K562 (cell line): ENCODE measurements at regions not wholly inside any gene's neighbourhood (a gene's known extent, or its start where the extent isn't known, plus 50 kb on each side); places are given as distances from the start of the nearest gene placed in this dataset.

Experiments
- ATAC-seq: fragments of 200-7000 bp; cut with Tn5 transposase; 3 replicates; pipeline ENCODE4 v1.9.1; 2020; ENCODE audit warnings: moderate library complexity
- BruUV-seq: library from RNA; stranded (reverse); fragments of 400-500 nt; replicated peaks from 2 replicates; lab custom pipeline; 2021; lab: Mats Ljungman, UMichigan
- CTCF ChIA-PET: fragments of 300-600 bp; formaldehyde crosslinking; extraction: SDS; loops from one replicate; lab custom pipeline; 2021; ENCODE audit warnings: low intra/inter-chr PET ratio; lab: Yijun Ruan, JAX
- POLR2A ChIA-PET: fragments of 300-600, 350-650 bp; sonication (Branson Sonifier 250); formaldehyde crosslinking; extraction: SDS; loops from one replicate; lab custom pipeline; 2021; ENCODE audit warnings: antibody characterized with exemption, inconsistent platforms; lab: Yijun Ruan, JAX
- DNase-seq, 4 experiments: peaks; one replicate each; pipeline versions ENCODE4 v3.0.0 to v3.0.0-alpha.2; 2011 to 2018; ENCODE audit warnings: low spot score in 3 of 4, mixed read lengths in 3 of 4; ENCODE audit errors: extremely low read depth in 1 of 4
- FAIRE-seq: peaks from 2 replicates; lab custom pipeline; 2011; peaks lifted over from hg19 to GRCh38; lab: Jason Lieb, UNC
- H2AFZ ChIP-seq: 2 replicates; pipeline ENCODE4 v1.6.0; 2011; ENCODE audit warnings: low read depth, low read length, control low read depth, inconsistent platforms
- H3K27ac ChIP-seq: fragments of 200-600 bp; 3 replicates; pipeline ENCODE4 v1.8.0; 2011; ENCODE audit warnings: low read depth, mild to moderate bottlenecking, control low read depth, inconsistent platforms, low read length, moderate library complexity, mixed read lengths; ENCODE audit errors: extremely low read depth
- H3K27me3 ChIP-seq, 2 experiments: fragments of 300-600 bp in 1 of 2; 2 replicates in 1 of 2; 3 replicates in 1 of 2; pipeline versions ENCODE4 v1.6.0 to v1.8.0; 2011; ENCODE audit warnings: inconsistent platforms in 2 of 2, low read length in 2 of 2, mild to moderate bottlenecking in 1 of 2, mixed read lengths in 1 of 2, moderate library complexity in 1 of 2; ENCODE audit not compliant: control insufficient read depth in 2 of 2, insufficient read depth in 2 of 2
- H3K36me3 ChIP-seq: fragments of 300-600 bp; 3 replicates; pipeline ENCODE4 v1.8.0; 2011; ENCODE audit warnings: mild to moderate bottlenecking, low read length, inconsistent platforms; ENCODE audit not compliant: control insufficient read depth, insufficient read depth
- H3K4me1 ChIP-seq, 2 experiments: fragments of 200-600 bp in 1 of 2; replicated peaks in 1 of 2; 2 replicates in 1 of 2; 3 replicates in 1 of 2; pipeline versions ENCODE4 v1.5.1 to v1.8.0; 2011; ENCODE audit warnings: inconsistent platforms in 2 of 2, low read length in 2 of 2, mild to moderate bottlenecking in 1 of 2, mixed read lengths in 1 of 2, moderate library complexity in 1 of 2; ENCODE audit not compliant: control insufficient read depth in 2 of 2, insufficient read depth in 2 of 2
- H3K4me2 ChIP-seq: 2 replicates; pipeline ENCODE4 v1.6.1; 2011; ENCODE audit warnings: low read length, control low read depth, inconsistent platforms, mixed read lengths; ENCODE audit not compliant: insufficient read depth
- H3K4me3 ChIP-seq: fragments of 200-600 bp; sonication (generic), shearing (Covaris generic); 2 replicates; pipeline ENCODE4 v1.5.1; 2016; ENCODE audit warnings: control low read depth, inconsistent platforms
- H3K79me2 ChIP-seq: fragments of 200-600 bp; 3 replicates; pipeline ENCODE4 v1.8.0; 2011; ENCODE audit warnings: low read length, inconsistent platforms; ENCODE audit not compliant: control insufficient read depth, insufficient read depth
- H3K9ac ChIP-seq, 2 experiments: 2 replicates each; pipeline versions ENCODE4 v1.6.0 to v1.6.1; 2011; ENCODE audit warnings: low read depth in 2 of 2, low read length in 2 of 2, control low read depth in 1 of 2, inconsistent platforms in 1 of 2, mild to moderate bottlenecking in 1 of 2, mixed read lengths in 1 of 2; ENCODE audit not compliant: insufficient read depth in 1 of 2
- H3K9me1 ChIP-seq: one replicate; pipeline ENCODE4 v1.6.0; 2011; ENCODE audit warnings: inconsistent platforms, mild to moderate bottlenecking, low read length, moderate library complexity; ENCODE audit not compliant: control insufficient read depth, insufficient read depth
- H3K9me3 ChIP-seq: replicated peaks from 2 replicates; pipeline ENCODE4 v1.5.1; 2011; ENCODE audit warnings: low read depth, low read length, inconsistent platforms; ENCODE audit not compliant: control insufficient read depth, insufficient read depth
- H4K20me1 ChIP-seq: replicated peaks from 2 replicates; pipeline ENCODE4 v1.6.1; 2011; ENCODE audit warnings: low read length, inconsistent platforms, mixed read lengths; ENCODE audit not compliant: control insufficient read depth, insufficient read depth
- CEBPG ChIP-seq, 3 experiments: fragments of 200-800 bp in 1 of 3; sonication (Bioruptor generic) in 1 of 3; sonication (generic) in 1 of 3; formaldehyde crosslinking in 1 of 3; IDR thresholded peaks in 2 of 3; conservative IDR thresholded peaks in 1 of 3; 2 replicates each; pipeline versions ENCODE4 v1.6.1 to v1.8.0; 2016 to 2022; ENCODE audit warnings: missing compliant biosample characterization in 2 of 3, missing genetic modification characterization in 2 of 3, mild to moderate bottlenecking in 1 of 3, missing genetic modification reagents in 1 of 3
- DMBX1 ChIP-seq: fragments of 250-450 bp; sonication (Bioruptor Pico); IDR thresholded peaks from 2 replicates; pipeline ENCODE4 v1.8.0; 2022; ENCODE audit warnings: inconsistent platforms, mild to moderate bottlenecking, moderate library complexity, borderline replicate concordance
- E2F8 ChIP-seq: fragments of 450-650 bp; IDR thresholded peaks from 2 replicates; pipeline ENCODE4 v1.7.1; 2018; ENCODE audit warnings: mild to moderate bottlenecking, low read depth; ENCODE audit not compliant: partially characterized antibody
- FUS ChIP-seq: fragments of 200-400 bp; formaldehyde crosslinking; optimal IDR thresholded peaks from 2 replicates; pipeline ENCODE3; 2017; ENCODE audit warnings: low read depth, low read length
- KLF10 ChIP-seq: fragments of 250-450 bp; sonication (Bioruptor Pico); IDR thresholded peaks from 2 replicates; pipeline ENCODE4 v1.6.1; 2021; ENCODE audit warnings: matching md5 sums
- NFE2 ChIP-seq: IDR thresholded peaks from 2 replicates; pipeline ENCODE4 v1.6.1; 2014; ENCODE audit warnings: antibody characterized with exemption, low read depth
- NR4A1 ChIP-seq, 2 experiments: fragments of 250-450 bp in 1 of 2; fragments of 450-650 bp in 1 of 2; sonication (Bioruptor Pico) in 1 of 2; IDR thresholded peaks; 2 replicates each; pipeline versions ENCODE4 v1.4.0 to v1.6.1; 2016 to 2020; ENCODE audit warnings: mild to moderate bottlenecking in 2 of 2, missing compliant biosample characterization in 1 of 2, missing genetic modification characterization in 1 of 2, moderate library complexity in 1 of 2
- PTTG1 ChIP-seq: fragments of 450-650 bp; IDR thresholded peaks from 2 replicates; pipeline ENCODE4 v1.6.1; 2016; ENCODE audit warnings: low read depth, mild to moderate bottlenecking, missing genetic modification characterization, missing compliant biosample characterization
- RFX1 ChIP-seq: fragments of 450-650 bp; IDR thresholded peaks from 2 replicates; pipeline ENCODE4 v1.6.1; 2016; ENCODE audit warnings: mild to moderate bottlenecking, moderate library complexity
- SIX5 ChIP-seq, 2 experiments: IDR thresholded peaks; 2 replicates each; pipeline ENCODE4 v1.6.1; 2011; ENCODE audit warnings: low read length in 2 of 2, borderline replicate concordance in 1 of 2, low read depth in 1 of 2, mild to moderate bottlenecking in 1 of 2, moderate library complexity in 1 of 2; ENCODE audit not compliant: insufficient read depth in 1 of 2
- SMAD2 ChIP-seq: fragments of 150-350 bp; IDR thresholded peaks from 2 replicates; pipeline ENCODE4 v1.6.1; 2014; ENCODE audit warnings: low read depth, mild to moderate bottlenecking, low read length
- SMARCB1 ChIP-seq: IDR thresholded peaks from 2 replicates; pipeline ENCODE4 v1.6.1; 2011; ENCODE audit warnings: improper control_type of control experiment, low read depth; ENCODE audit not compliant: insufficient read length
- THAP7 ChIP-seq: fragments of 250-450 bp; sonication (Bioruptor Pico); IDR thresholded peaks from 2 replicates; pipeline ENCODE4 v1.5.0; 2021
- ZBTB17 ChIP-seq: fragments of 450-650 bp; formaldehyde crosslinking; IDR thresholded peaks from 2 replicates; pipeline ENCODE4 v1.4.0; 2020; ENCODE audit warnings: mild to moderate bottlenecking
- ZBTB49 ChIP-seq: sonication (generic); formaldehyde crosslinking; IDR thresholded peaks from 2 replicates; pipeline ENCODE4 v1.8.0; 2022; ENCODE audit warnings: missing genetic modification reagents, mild to moderate bottlenecking, borderline replicate concordance
- ZNF431 ChIP-seq: sonication (generic); formaldehyde crosslinking; IDR thresholded peaks from 2 replicates; pipeline ENCODE4 v1.8.0; 2022; ENCODE audit warnings: mild to moderate bottlenecking, missing genetic modification reagents
- WGBS: fragments of 100-300 bp; shearing (Covaris generic); methylation state at CpG from one replicate; pipeline ENCODE4 v1.1.6; 2016; ENCODE audit warnings: low coverage, mixed read lengths; ENCODE audit not compliant: insufficient coverage; ENCODE audit errors: missing lambda C conversion rate; 5-methylcytosine and 5-hydroxymethylcytosine counted together
- in situ Hi-C: fragments of 300-500 bp; cut with MboI; formaldehyde crosslinking; loops from 4 replicates; pipeline ENCODE4 v1.15.0; 2018; ENCODE audit warnings: inconsistent platforms, mixed read lengths
- intact Hi-C: fragments of 100-400 bp; cut with micrococcal nuclease; formaldehyde crosslinking; loops from 2 replicates; pipeline ENCODE4 v1.14.2; 2022

GRCh38 chr17:21815352-21816063 is 123.2 kb downstream of the KCNJ18 start:
- DNase-seq = peak in 1 of 4 experiments; percentile 1
- ChIA-PET POLR2A (no interaction called here), CTCF (no interaction called here)
- no TSS peak for BruUV-seq
- Histone ChIP-seq H3K9me1 (no peaks in the 10 kb centered on the region), H3K4me3 (no peak overlapping the region), H3K79me2 (no peaks in the 10 kb centered on the region), H3K9me3 (no peaks in the 10 kb centered on the region), H3K9ac (no peak overlapping the region), H3K4me2 (no peak overlapping the region), H4K20me1 (no peaks in the 10 kb centered on the region), H3K27ac (peak overlapping the region; percentile 19; the same call in 1 of the 3 replicates), H2AFZ (peak overlapping the region; percentile 56), H3K27me3 (no peaks in the 10 kb centered on the region), H3K4me1 (no peaks in the 10 kb centered on the region; a peak in 1 of 5 replicates), H3K36me3 (no peaks in the 10 kb centered on the region)
- intact Hi-C loops = no loop called here
- in situ Hi-C loops = no loop called here
- no peak for FAIRE-seq
- 33% methylated on average over 11 of the region's 11 CpGs for WGBS
- ATAC-seq = peak; percentile 42; the same call in 1 of the 3 replicates
- TF ChIP-seq SMARCB1 (no peak), NR4A1 (CRISPR knock-in tag; IDR thresholded peaks at IDR 0.05) (no peak), NR4A1 (tag; IDR thresholded peaks at IDR 0.05) (peak; percentile 62; the same call in 1 of the 2 replicates), ZBTB49 (CRISPR knock-in tag) (no peak), CEBPG (CRISPR knock-in tag; IDR thresholded peaks at IDR 0.05) (no peak), CEBPG (tag; conservative IDR thresholded peaks at IDR 0.05 in 1 of 2, IDR thresholded peaks at IDR 0.05 in 1 of 2) (no peak), SMAD2 (no peak), PTTG1 (0 out of 2 replicates have a peak, but pooled peaks have one; percentile 34), SIX5 (IDR thresholded peaks at IDR 0.05; ENCODE audit: borderline replicate concordance in 1 of 2, insufficient read depth in 1 of 2, low read depth in 1 of 2, low read length in 2 of 2) (no peak), DMBX1 (CRISPR knock-in tag) (peak; percentile 53; the same call in 1 of the 2 replicates), THAP7 (CRISPR knock-in tag) (no peak), E2F8 (no peak), RFX1 (no peak), NFE2 (peak; percentile 37; the same call in 1 of the 2 replicates), KLF10 (CRISPR knock-in tag) (no peak), ZNF431 (no peak), FUS (no peak), ZBTB17 (CRISPR knock-in tag) (no peak)
